HG02938 (cell line): ENCODE measurements at regions not wholly inside any gene's neighbourhood (a gene's known extent, or its start where the extent isn't known, plus 50 kb on each side); places are given as distances from the start of the nearest gene placed in this dataset.
"Not testable (repeated sequence)": the region's sequence is repeated elsewhere in the genome, so short reads cannot be mapped to it uniquely, and the experiment has no call there.

Source experiments
- ATAC-seq: cut with Tn5 transposase; IDR thresholded peaks from one replicate; pipeline ENCODE4 v1.9.1; 2021; ENCODE audit warnings: mild to moderate bottlenecking, moderate library complexity; ENCODE audit not compliant: unreplicated experiment

- ATAC-seq, result no peak
Measured at GRCh38 chr2:23019476-23019875, 365.5 kb upstream of the KLHL29 start.

GRCh38 chr2:23020659-23021058, 364.3 kb upstream of the KLHL29 start:
- no peak for ATAC-seq

GRCh38 chr2:23021311-23022120, 363.5 kb upstream of the KLHL29 start:
- ATAC-seq, result no peak

GRCh38 chr2:23023722-23024121, 361.3 kb upstream of the KLHL29 start:
- ATAC-seq, result no peak

- no peak for ATAC-seq
Measured at GRCh38 chr2:23026671-23027070, 358.3 kb upstream of the KLHL29 start.

GRCh38 chr2:23027396-23027795, 357.6 kb upstream of the KLHL29 start:
- ATAC-seq, result no peak

- no peak for ATAC-seq
Measured at GRCh38 chr2:23028106-23028505, 356.9 kb upstream of the KLHL29 start.

GRCh38 chr2:23029111-23029510, 355.9 kb upstream of the KLHL29 start:
- ATAC-seq, result no peak

GRCh38 chr2:23029951-23030350, 355.0 kb upstream of the KLHL29 start:
- no peak for ATAC-seq

- no peak for ATAC-seq
Measured at GRCh38 chr2:23034996-23035395, 350.0 kb upstream of the KLHL29 start.

- ATAC-seq, result no peak
Measured at GRCh38 chr2:23036629-23037028, 348.4 kb upstream of the KLHL29 start.

GRCh38 chr2:23037596-23037995, 347.4 kb upstream of the KLHL29 start:
- no peak for ATAC-seq

- no peak for ATAC-seq
Measured at GRCh38 chr2:23041443-23041842, 343.5 kb upstream of the KLHL29 start.

GRCh38 chr2:23042216-23042906, 342.6 kb upstream of the KLHL29 start:
- no peak for ATAC-seq

GRCh38 chr2:23050388-23050787, 334.6 kb upstream of the KLHL29 start:
- ATAC-seq, result no peak

GRCh38 chr2:23053601-23054000, 331.4 kb upstream of the KLHL29 start:
- no peak for ATAC-seq

GRCh38 chr2:23055251-23055650, 329.7 kb upstream of the KLHL29 start:
- ATAC-seq, result no peak

- ATAC-seq, result not testable (repeated sequence)
Measured at GRCh38 chr2:23056846-23057245, 328.1 kb upstream of the KLHL29 start.

GRCh38 chr2:23058435-23058834, 326.5 kb upstream of the KLHL29 start:
- ATAC-seq, result no peak

- no peak for ATAC-seq
Measured at GRCh38 chr2:23065210-23065609, 319.8 kb upstream of the KLHL29 start.

GRCh38 chr2:23065936-23066335, 319.0 kb upstream of the KLHL29 start:
- no peak for ATAC-seq

- no peak for ATAC-seq
Measured at GRCh38 chr2:23066686-23067085, 318.3 kb upstream of the KLHL29 start.
